Sigmoid colon (tissue), 4 donors: ENCODE measurements at regions not wholly inside any gene's neighbourhood (a gene's known extent, or its start where the extent isn't known, plus 50 kb on each side); places are given as distances from the start of the nearest gene placed in this dataset.

ENCODE experiments used
- EP300 ChIP-seq, 4 donors: sonication (generic); formaldehyde crosslinking; IDR thresholded peaks; one replicate each; pipeline ENCODE4 v1.6.1; 2017; ENCODE audit warnings: antibody characterized with exemption in 4 of 4
- TF ChIP-seq, protein P1 (sequence below), 4 experiments: fragments of 450-650 bp in 3 of 4; fragments of 200-600 bp in 1 of 4; IDR thresholded peaks; one replicate each; pipeline ENCODE4 v1.5.1; 2016 to 2019; ENCODE audit warnings: antibody characterized with exemption in 4 of 4, mild to moderate bottlenecking in 3 of 4, moderate library complexity in 2 of 4

DNA sequence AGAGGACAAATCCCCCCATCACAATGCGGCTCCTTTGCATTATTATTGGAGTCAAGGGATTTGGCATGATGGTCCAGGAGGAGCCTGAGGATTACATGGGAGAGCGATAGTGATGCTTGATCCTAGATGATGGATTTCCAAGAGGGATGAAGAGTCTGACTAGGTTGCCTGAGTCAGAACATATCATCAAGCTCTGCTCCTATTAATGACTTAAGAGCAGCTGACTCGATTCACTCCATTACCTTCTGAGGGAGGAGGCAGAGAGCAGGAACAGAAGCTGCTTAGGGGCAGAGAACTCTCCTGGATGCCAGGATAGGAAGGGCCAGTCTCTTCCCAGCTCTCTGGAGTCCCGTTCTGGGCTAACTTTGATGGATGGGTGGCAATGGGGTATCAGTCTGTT is 54.0 kb upstream of the CISTR start:
- TF ChIP-seq, protein P1, sequence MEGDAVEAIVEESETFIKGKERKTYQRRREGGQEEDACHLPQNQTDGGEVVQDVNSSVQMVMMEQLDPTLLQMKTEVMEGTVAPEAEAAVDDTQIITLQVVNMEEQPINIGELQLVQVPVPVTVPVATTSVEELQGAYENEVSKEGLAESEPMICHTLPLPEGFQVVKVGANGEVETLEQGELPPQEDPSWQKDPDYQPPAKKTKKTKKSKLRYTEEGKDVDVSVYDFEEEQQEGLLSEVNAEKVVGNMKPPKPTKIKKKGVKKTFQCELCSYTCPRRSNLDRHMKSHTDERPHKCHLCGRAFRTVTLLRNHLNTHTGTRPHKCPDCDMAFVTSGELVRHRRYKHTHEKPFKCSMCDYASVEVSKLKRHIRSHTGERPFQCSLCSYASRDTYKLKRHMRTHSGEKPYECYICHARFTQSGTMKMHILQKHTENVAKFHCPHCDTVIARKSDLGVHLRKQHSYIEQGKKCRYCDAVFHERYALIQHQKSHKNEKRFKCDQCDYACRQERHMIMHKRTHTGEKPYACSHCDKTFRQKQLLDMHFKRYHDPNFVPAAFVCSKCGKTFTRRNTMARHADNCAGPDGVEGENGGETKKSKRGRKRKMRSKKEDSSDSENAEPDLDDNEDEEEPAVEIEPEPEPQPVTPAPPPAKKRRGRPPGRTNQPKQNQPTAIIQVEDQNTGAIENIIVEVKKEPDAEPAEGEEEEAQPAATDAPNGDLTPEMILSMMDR (IDR thresholded peaks at IDR 0.05): no peak
- no peak for TF ChIP-seq EP300 (IDR thresholded peaks at IDR 0.05)
